MCF 10A (cell line): ENCODE measurements at regions not wholly inside any gene's neighbourhood (a gene's known extent, or its start where the extent isn't known, plus 50 kb on each side); places are given as distances from the start of the nearest gene placed in this dataset.

Experiments
- BruUV-seq: library from RNA; stranded (reverse); fragments of 400-500 nt; replicated peaks from 2 replicates; lab custom pipeline; 2021; lab: Mats Ljungman, UMichigan
- CTCF ChIA-PET: fragments of 300-600 bp; sonication (Branson Sonifier 250); formaldehyde crosslinking; extraction: SDS; loops from one replicate; lab custom pipeline; 2021; ENCODE audit warnings: antibody characterized with exemption, inconsistent platforms; lab: Yijun Ruan, JAX
- POLR2A ChIA-PET: fragments of 300-600, 350-650 bp; sonication (Branson Sonifier 250); formaldehyde crosslinking; extraction: SDS; loops from one replicate; lab custom pipeline; 2020; ENCODE audit warnings: antibody characterized with exemption, inconsistent platforms; lab: Yijun Ruan, JAX
- DNase-seq: peaks from one replicate; pipeline ENCODE4 v3.0.0-alpha.2; 2018; ENCODE audit not compliant: unreplicated experiment
- H3K27ac Mint-ChIP-seq: one replicate; pipeline ENCODE4 v1.8.0; 2022; ENCODE audit warnings: mild to moderate bottlenecking, low read depth, mixed read lengths; ENCODE audit not compliant: unreplicated experiment
- H3K27me3 Mint-ChIP-seq: one replicate; pipeline ENCODE4 v1.8.0; 2022; ENCODE audit warnings: mixed read lengths; ENCODE audit not compliant: insufficient read depth, unreplicated experiment
- H3K36me3 Mint-ChIP-seq: one replicate; pipeline ENCODE4 v1.8.0; 2022; ENCODE audit warnings: mild to moderate bottlenecking, moderate library complexity, mixed read lengths; ENCODE audit not compliant: insufficient read depth, unreplicated experiment
- H3K4me1 Mint-ChIP-seq: one replicate; pipeline ENCODE4 v1.8.0; 2022; ENCODE audit warnings: mixed read lengths; ENCODE audit not compliant: insufficient read depth, unreplicated experiment
- H3K4me3 Mint-ChIP-seq: one replicate; pipeline ENCODE4 v1.8.0; 2022; ENCODE audit warnings: mild to moderate bottlenecking, moderate library complexity, mixed read lengths; ENCODE audit not compliant: unreplicated experiment
- H3K9me3 Mint-ChIP-seq: one replicate; pipeline ENCODE4 v1.8.0; 2022; ENCODE audit warnings: mixed read lengths; ENCODE audit not compliant: unreplicated experiment
- intact Hi-C: fragments of 100-400 bp; cut with micrococcal nuclease; formaldehyde crosslinking; loops from 2 replicates; pipeline ENCODE4 v1.14.1; 2022
- TF ChIP-seq, protein P1 (sequence below): fragments of 200-600 bp; IDR thresholded peaks from one replicate; pipeline ENCODE4 v1.8.0; 2022; ENCODE audit warnings: antibody characterized with exemption, mild to moderate bottlenecking; ENCODE audit not compliant: unreplicated experiment

GRCh38 chr12:59084511-59085375 lies 164.4 kb upstream of the LRIG3 start:
- H3K4me3 Mint-ChIP-seq, result no peak overlapping the region
- no peak overlapping the region for H3K27ac Mint-ChIP-seq
- no peaks in the 10 kb centered on the region for H3K27me3 Mint-ChIP-seq
- TF ChIP-seq, protein P1, sequence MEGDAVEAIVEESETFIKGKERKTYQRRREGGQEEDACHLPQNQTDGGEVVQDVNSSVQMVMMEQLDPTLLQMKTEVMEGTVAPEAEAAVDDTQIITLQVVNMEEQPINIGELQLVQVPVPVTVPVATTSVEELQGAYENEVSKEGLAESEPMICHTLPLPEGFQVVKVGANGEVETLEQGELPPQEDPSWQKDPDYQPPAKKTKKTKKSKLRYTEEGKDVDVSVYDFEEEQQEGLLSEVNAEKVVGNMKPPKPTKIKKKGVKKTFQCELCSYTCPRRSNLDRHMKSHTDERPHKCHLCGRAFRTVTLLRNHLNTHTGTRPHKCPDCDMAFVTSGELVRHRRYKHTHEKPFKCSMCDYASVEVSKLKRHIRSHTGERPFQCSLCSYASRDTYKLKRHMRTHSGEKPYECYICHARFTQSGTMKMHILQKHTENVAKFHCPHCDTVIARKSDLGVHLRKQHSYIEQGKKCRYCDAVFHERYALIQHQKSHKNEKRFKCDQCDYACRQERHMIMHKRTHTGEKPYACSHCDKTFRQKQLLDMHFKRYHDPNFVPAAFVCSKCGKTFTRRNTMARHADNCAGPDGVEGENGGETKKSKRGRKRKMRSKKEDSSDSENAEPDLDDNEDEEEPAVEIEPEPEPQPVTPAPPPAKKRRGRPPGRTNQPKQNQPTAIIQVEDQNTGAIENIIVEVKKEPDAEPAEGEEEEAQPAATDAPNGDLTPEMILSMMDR, result no peak
- DNase-seq, result no peak
- peaks cover 8% of the 10 kb centered on the region for H3K36me3 Mint-ChIP-seq
- ChIA-PET POLR2A (interaction anchor here (1.1 to 15.4 kb wide), 5 partner anchors 12 to 198 kb away, joined by 3 to 439 read pairs (median 5); partner anchors contain the start of gene LRIG3), CTCF (interaction anchor here (0.6 to 7.8 kb wide), 10 partner anchors 32 to 748 kb away, joined by 3 to 57 read pairs (median 4); no protein-coding TSS in a partner anchor)
- H3K4me1 Mint-ChIP-seq, result peaks cover 37% of the 10 kb centered on the region
- intact Hi-C loops, result loop anchor here (10.0 kb wide), 1 partner anchor 640 kb away; no protein-coding TSS in a partner anchor
- no TSS peak for BruUV-seq
- H3K9me3 Mint-ChIP-seq, result peaks cover 6% of the 10 kb centered on the region

GRCh38 chr12:59082952-59083351 lies 162.6 kb upstream of the LRIG3 start:
- H3K4me3 Mint-ChIP-seq, result no peak overlapping the region
- ChIA-PET CTCF (interaction anchor here (0.7 to 7.8 kb wide), 2 partner anchors 542 to 1217 kb away, joined by 3 to 57 read pairs; no protein-coding TSS in a partner anchor), POLR2A (interaction anchor here (1.3 to 17.1 kb wide), 3 partner anchors 20 to 163 kb away, joined by 4 to 439 read pairs (median 389); partner anchors contain the start of gene LRIG3)
- no TSS peak for BruUV-seq
- no peak for DNase-seq
- H3K27ac Mint-ChIP-seq, result peak overlapping the region; percentile 75
- peaks cover 47% of the 10 kb centered on the region for H3K4me1 Mint-ChIP-seq
- no peaks in the 10 kb centered on the region for H3K27me3 Mint-ChIP-seq
- TF ChIP-seq, protein P1, result no peak
- H3K9me3 Mint-ChIP-seq, result peaks cover 6% of the 10 kb centered on the region
- peaks cover 8% of the 10 kb centered on the region for H3K36me3 Mint-ChIP-seq
- intact Hi-C loops, result loop anchor here (10.0 kb wide), 1 partner anchor 638 kb away; no protein-coding TSS in a partner anchor

- Mint-ChIP-seq H3K9me3 (peaks cover 6% of the 10 kb centered on the region), H3K4me3 (no peak overlapping the region), H3K27me3 (no peaks in the 10 kb centered on the region), H3K27ac (peak overlapping the region; percentile 86), H3K4me1 (peaks cover 49% of the 10 kb centered on the region), H3K36me3 (peaks cover 8% of the 10 kb centered on the region)
- ChIA-PET CTCF (interaction anchor here (0.7 to 5.5 kb wide), 6 partner anchors 39 to 540 kb away, joined by 3 to 24 read pairs (median 4); partner anchors contain the start of gene LRIG3), POLR2A (interaction anchor here (0.6 to 17.1 kb wide), 15 partner anchors 12 to 987 kb away, joined by 3 to 439 read pairs (median 8); partner anchors contain the start of gene LRIG3)
- DNase-seq, result no peak
- TF ChIP-seq, protein P1, result no peak
- intact Hi-C loops, result loop anchor here (10.0 kb wide), 1 partner anchor 635 kb away; no protein-coding TSS in a partner anchor
- no TSS peak for BruUV-seq
Measured at GRCh38 chr12:59080101-59080500, 159.8 kb upstream of the LRIG3 start.
